HG02981 (cell line): ENCODE measurements at regions not wholly inside any gene's neighbourhood (a gene's known extent, or its start where the extent isn't known, plus 50 kb on each side); places are given as distances from the start of the nearest gene placed in this dataset.

Experiments
- ATAC-seq: cut with Tn5 transposase; IDR thresholded peaks from one replicate; pipeline ENCODE4 v1.9.1; 2021; ENCODE audit warnings: mild to moderate bottlenecking, moderate library complexity; ENCODE audit not compliant: unreplicated experiment

GRCh38 chr7:131624536-131624935, 68.1 kb upstream of the PODXL start:
- ATAC-seq, result no peak

- no peak for ATAC-seq
Measured at GRCh38 chr7:131623154-131623553, 66.7 kb upstream of the PODXL start.

GRCh38 chr7:131621652-131622051, 65.2 kb upstream of the PODXL start:
- no peak for ATAC-seq

- ATAC-seq, result no peak
Measured at GRCh38 chr7:131620673-131621609, 64.5 kb upstream of the PODXL start.

GRCh38 chr7:131619336-131620305, 63.2 kb upstream of the PODXL start:
- no peak for ATAC-seq

GRCh38 chr7:131618391-131618790, 62.0 kb upstream of the PODXL start:
- ATAC-seq, result no peak

GRCh38 chr7:131616487-131617200, 60.2 kb upstream of the PODXL start:
- ATAC-seq, result no peak

- ATAC-seq, result no peak
Measured at GRCh38 chr7:131613909-131614308, 57.5 kb upstream of the PODXL start.

GRCh38 chr7:131610007-131610406, 53.6 kb upstream of the PODXL start:
- no peak for ATAC-seq

- ATAC-seq, result no peak
Measured at GRCh38 chr7:131608116-131608500, 51.7 kb upstream of the PODXL start.

- ATAC-seq, result no peak
Measured at GRCh38 chr7:131607291-131608115, 51.1 kb upstream of the PODXL start.

GRCh38 chr7:131606346-131607290, 50.2 kb upstream of the PODXL start:
- ATAC-seq, result no peak
